ENCODE measurements at regions not wholly inside any gene's neighbourhood (a gene's known extent, or its start where the extent isn't known, plus 50 kb on each side); places are given as distances from the start of the nearest gene placed in this dataset.
"Not testable (repeated sequence)": the region's sequence is repeated elsewhere in the genome, so short reads cannot be mapped to it uniquely, and the experiment has no call there.

DNA sequence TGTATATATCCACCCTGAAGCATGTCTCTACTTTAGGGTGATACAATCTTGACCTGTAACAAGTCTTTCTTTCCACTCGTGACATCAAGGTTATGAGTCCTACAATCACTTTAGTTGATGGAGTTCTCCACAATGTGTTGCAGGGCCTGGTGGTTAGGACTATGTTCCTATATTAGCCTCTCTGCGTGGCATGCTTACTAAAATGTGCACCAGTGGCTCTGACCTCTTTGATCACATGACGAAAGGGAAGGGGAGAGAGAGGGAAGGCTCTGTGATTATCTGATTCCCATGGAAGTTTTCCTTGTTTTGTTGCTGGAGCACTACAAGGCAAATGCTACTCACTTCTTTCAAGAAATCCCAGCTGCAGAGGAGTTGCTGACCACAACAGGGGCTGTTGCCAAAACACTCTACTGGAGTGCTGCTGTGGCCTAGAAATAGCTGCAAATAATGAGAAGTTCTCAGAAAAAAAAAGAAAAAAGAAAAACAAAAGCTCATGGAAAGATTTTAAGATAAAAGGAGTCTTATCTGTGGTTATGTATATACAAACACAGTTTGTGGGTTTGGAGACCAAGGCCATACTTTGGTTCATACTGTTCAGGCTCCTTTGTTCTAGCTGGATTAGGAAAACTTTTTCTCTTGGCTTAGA is 272.8 kb upstream of the MMADHC start:
- no peak for DNase-seq (ENCODE audit: low spot score)

DNA sequence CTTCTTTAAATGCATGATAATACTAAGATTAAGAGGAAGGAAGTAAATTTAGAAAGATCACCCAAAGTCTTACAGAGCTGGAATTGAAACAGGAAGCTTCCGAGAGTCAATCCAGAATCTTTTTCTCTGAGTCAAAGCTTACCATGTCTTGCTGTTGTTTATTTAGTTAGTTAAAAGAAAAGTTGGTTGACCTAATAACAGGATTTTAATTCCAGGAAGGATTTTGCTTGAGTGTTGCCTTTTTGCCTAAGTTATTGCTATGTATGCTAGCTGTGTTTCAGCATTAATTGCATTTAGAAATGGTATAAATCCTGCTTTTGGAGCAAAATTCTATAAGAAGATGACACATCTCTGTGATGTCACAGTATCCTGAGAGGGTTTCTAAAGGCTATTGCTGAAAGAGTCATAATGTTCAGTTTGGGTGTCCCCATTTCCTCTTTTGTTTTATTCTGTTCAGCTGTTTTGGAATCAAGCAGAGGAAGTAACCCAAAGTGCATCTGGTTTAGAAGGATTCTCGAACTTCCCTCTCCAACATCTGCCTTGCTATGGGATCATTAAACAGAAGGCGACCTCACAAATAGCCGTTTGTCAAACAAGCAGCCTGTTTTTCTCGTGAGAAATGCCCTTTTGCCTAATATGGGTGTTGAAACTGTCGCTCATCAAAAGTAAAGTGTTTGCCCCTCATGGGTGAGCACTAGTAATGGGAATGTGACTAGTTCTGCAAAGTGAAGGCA is 271.5 kb upstream of the MMADHC start:
- DNase-seq (ENCODE audit: low spot score) = no peak

DNA sequence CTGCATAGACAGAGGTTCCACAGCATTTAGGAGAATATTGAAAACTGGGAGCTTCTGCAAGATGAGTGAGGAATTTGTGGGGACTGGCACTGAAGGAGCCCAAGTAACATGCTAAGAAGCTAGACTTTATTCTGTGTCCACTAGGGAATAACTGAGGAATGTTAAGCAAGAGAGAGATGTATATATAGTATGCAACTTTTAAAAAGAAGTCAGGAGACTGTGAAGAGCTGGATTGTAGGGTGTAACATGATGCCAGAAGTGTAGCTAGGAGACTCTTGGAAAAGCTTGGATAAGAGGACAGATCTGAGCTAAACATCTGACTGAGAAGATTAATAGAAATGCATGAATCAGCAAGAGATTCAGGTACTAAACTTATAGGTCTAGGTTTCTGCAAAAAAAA is 270.6 kb upstream of the MMADHC start:
- DNase-seq (ENCODE audit: low spot score) = no peak

DNA sequence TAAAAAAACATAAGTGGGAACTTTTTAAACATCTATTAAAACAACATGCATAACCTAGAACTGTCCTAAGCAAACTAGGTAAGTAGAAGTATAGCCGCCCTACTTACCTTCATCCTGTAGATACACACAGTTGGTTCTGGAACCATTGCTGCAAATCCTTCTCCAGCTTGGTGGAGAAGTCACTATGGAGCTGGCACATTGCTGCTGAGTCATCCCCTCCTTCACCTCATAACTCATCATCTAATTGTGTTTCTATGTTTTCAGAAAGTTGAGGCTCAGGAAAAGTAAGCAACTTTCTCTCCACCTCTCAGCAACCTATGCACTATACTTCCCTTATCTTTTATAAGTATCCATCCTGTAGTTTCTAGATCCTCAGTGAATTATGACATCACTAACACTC is 269.8 kb upstream of the MMADHC start:
- DNase-seq (ENCODE audit: low spot score) = no peak

DNA sequence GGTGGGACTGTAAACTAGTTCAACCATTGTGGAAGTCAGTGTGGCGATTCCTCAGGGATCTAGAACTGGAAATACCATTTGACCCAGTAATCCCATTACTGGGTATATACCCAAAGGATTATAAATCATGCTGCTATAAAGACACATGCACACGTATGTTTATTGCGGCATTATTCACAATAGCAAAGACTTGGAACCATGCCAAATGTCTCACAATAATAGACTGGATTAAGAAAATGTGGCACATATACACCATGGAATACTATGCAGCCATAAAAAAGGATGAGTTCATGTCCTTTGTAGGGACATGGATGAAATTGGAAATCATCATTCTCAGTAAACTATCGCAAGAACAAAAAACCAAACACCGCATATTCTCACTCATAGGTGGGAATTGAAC is 268.3 kb upstream of the MMADHC start:
- not testable (repeated sequence) for DNase-seq (ENCODE audit: low spot score)

DNA sequence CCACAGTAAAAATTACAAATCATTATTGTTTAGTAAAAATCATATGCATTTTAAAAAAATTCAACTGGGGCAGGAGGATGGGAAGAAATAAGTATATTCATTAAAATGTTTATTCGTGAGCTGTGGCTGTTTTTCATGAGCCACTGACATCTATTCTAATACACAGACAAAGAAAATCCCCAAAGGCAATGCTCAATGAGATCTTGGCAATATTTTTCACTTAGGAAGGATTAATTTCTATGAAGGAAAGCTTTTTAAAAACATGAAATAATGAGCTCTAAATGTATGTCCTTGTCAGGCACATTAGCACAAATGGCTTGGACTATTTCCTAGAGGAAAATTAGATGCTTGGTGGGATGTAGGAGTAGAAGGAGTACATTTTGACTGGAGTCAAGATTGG is 262.0 kb upstream of the MMADHC start:
- no peak for DNase-seq (ENCODE audit: low spot score)

DNA sequence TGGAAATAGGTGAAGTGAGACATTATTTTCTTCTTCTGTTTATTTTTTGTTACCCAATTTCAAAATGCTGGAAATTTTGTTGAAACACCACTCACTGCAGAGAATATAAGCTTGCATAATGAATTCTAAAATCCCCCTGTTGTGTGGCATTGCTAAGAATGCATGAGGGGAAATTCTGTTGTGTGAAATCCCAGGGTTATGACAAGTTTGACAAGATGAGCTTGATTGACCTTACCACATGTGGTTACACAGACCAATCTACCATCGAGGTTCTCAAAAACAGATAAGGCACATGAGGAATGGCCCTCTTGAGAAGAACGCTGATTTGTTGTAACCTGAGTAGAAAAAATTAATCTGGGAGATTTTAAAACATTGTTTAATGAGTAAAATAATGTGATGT is 261.6 kb upstream of the MMADHC start:
- DNase-seq (ENCODE audit: low spot score) = no peak

DNA sequence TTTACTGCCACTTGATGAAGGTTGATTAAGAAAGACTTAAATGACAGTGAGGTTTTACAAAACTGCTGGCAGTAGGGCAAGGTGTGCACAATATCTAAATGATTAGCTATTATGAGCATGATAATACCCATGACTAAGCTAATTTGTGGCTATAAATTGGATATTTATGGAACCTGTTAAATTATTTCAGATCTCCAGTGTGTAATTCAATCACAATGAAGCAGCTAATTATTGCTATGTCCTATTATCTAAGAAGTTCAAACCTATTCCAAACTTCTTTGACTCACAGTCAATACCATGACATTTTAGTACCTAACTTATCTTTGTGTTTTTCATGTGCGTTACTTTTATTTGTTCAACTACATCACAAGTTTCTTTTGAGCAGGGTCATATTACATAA is 253.8 kb upstream of the MMADHC start:
- DNase-seq (ENCODE audit: low spot score) = no peak

DNA sequence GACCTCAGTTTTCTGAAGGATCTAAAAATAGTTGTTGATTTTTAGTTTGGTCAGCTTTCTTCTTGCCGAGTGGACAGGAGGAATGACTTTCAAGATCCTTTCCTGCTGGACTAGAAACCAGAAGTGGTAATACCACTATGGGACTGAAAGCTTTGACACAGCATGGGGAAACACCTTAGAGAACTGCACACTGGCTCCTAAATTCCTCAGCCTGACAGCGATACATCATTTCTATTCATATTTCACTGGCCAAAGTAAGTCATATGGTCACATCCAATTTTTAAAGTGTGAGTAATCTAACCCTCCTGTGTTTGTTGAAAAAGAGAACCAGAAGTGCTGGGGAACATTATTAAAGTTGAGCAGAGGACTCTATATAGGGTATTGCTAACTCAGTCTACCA is 244.7 kb upstream of the MMADHC start:
- DNase-seq (ENCODE audit: low spot score) = no peak

DNA sequence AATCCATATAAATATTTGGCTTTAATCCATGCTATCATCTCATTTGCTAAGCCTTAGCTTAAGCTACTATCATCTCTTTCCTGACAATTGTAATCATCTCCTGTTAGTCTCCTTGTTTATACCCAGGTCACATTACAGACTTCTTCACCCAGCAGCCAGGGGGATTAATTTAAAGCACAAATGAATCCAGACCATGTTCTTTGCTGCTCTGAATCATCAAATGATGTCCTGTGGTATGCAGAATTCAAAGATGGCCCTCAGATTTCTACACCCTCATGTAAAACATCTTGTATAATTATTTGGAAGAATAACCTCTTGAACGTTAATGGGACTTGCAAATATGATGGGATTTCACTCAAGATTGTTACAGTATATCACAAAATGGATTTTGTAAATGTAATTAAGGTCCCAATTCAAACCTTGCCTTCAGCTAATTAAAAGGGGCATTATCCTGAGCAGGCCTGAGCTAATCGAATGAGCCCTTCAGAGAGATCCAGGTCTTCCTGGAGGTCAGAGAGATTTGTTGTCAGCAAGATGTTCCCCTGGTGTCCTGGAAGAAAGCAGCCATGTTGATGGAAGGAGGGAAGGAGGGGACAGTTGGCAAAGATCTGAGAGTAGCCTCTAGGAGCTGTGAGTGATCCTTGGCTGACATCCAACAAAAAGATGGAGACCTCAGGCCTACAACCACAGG is 241.1 kb upstream of the MMADHC start:
- DNase-seq (ENCODE audit: low spot score) = no peak

DNA sequence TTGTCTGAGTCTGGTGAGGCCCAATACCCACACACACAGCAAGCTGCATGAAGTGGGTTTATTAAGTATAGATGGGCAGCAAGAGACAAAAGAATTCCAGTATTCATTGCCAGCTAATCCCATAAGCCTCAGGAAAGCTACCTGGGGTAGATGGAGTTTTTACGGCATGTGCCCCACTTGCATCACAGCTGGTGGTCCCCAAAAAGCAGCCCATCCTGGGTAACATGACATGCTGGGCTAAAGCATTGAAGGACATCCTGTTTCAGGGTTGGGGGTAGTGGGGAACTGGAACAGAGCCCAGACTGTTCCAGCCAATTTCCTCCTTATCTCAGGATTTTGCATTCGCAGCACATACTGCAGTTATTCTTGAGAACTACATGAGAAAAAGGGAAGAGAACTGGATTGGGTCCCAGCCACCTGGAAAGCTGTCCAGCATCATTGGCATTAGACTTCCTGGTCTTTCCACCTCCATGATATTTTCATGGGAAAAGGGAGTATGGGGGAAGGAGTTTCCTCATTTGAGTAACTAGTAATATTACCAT is 240.1 kb upstream of the MMADHC start:
- DNase-seq (ENCODE audit: low spot score) = no peak

DNA sequence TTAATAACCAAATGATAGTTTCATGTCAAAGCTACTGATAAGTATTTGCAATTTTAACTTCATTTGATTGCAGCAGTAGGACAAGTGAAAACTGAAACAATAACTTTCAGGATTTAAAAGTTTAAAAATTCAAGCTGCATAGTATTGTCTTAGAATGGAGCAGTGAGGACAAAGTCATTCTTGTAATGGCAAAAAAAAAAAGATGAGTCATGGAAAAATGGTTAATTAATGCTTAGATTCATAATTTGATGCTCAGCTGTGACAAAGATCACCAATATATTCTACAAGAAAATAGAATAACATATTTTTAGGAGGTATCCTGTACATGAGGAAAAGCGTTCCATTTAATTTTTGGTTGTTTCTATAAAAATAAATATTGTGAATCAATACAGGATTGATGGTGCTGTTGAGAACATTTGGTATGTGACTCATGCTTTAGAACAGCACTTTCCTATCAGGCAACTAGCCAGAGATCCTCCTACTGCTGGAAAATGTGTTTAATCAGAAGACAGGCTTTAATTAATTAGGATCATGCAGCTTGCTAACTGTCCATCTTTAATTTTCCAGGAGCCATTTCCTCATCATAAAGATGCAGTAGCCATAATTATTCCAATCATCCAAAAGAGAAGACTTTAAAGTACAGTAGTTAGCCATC is 239.0 kb upstream of the MMADHC start:
- DNase-seq (ENCODE audit: low spot score) = no peak

DNA sequence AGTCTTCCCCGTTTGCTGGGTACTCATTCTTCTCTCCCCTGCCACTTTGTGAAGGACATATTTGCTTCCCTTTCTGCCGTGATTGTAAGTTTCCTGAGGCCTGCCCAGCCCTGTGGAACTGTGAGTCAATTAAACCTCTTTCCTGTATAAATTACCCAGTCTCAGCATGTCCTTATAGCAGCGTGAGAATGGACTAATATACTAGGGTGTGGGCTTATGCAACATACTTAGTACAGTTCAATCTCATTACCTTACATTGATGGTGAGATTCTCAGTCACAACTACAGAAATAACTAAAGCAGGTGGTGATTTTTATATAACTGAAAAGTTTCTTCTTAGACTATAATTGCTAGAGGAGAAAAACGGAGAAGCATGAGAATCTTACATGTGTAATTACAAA is 237.9 kb upstream of the MMADHC start:
- DNase-seq (ENCODE audit: low spot score) = no peak

DNA sequence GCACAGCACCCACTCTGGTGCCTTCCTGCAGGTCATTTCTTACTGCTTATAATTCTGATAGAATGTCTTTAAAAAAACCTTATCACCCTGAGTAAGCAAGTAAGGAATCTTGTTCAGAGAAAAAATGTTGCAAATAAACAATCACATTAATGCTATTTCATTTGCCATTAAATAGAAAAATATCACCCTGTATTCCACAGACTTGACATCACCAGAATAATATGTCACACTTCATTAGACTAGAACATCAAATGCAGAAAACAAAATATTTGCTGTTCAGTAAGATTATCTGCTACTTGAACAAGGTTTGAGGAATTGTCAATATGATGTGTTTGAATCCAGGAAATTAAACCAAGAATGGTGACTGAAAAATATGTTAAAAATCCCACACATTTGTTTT is 236.6 kb upstream of the MMADHC start:
- no peak for DNase-seq (ENCODE audit: low spot score)

DNA sequence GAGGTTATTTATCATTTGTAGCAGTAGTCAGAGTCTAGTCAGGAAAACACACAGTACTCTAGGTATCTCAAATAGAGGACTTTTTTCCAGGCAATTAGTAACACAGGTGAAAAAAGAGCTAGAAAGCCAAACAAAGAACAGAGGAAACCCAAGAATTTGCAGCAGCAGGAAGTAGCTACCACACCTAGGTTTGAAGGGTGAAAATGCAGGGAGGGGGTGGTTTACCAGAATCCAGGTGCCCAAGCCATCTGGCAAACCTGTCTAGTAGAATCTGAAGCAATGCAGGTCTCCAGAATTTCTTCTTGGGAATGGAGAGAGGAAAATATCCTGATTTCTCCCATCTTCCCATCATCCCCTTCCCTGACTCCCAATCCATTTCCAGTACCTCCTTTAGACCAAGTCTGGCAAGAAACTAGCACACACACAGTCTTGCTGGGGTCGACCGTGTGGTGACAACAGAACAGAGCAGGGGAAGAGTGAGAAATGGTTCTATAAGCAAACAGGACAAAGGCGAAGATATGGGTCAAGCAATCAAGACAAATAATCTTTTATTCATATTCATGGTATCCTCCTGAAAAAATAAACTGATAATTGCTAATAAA is 231.9 kb upstream of the MMADHC start:
- DNase-seq (ENCODE audit: low spot score) = no peak

DNA sequence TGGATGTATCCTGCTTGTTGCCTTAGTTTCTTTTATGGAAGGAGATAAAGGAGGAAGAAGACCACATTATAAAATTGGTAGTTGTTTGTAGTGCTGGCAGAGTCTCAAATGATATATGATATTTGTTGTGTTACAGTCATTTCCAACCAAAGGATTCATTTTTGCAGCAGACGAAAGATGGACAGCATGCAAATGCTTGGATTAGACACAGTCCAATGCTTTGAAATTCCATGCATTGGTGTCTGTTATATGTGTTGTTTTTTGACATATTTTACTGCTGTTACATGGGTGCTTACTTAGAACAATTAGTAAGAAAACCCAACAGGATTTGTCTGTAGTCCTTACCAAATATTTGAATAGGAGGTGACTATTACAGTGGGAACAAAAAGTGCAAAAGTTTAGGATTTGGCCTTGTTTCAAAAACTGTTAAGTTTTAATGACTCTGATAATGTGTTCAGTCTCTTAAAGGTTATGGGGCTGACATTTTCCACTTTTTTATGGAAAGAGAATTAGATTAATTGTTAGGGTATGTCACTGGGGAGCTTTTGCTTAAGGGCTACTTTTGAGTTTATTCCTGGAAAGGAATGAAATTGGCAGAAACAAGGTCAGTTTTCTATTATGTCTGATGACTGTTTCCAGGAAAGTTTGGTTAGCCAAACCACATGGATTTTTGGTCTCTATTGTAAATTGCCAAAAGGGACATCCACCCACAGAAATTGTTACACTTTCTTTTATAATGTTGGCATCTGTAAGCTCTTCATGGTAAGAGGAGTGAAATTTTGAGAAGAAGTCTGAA is 229.4 kb upstream of the MMADHC start:
- no peak for DNase-seq (ENCODE audit: low spot score)

DNA sequence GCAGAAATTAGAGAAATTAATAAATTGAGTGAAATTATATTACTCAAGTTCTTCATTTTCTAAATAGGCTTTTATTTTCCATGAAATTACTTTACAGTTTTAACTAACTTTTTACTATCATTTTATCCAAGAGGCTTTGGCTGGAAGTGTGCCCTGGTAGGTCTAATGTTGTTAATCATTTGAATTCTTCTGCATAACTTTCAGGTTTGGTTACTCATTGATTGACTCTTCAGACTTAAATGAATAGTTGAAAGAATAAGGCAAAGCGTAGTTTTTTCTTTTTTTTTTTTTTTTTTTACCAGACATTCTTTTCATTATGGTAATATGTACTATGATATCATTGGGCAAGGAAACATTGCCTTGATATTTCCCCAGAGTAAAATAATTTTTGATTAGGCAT is 228.4 kb upstream of the MMADHC start:
- no peak for DNase-seq (ENCODE audit: low spot score)

DNA sequence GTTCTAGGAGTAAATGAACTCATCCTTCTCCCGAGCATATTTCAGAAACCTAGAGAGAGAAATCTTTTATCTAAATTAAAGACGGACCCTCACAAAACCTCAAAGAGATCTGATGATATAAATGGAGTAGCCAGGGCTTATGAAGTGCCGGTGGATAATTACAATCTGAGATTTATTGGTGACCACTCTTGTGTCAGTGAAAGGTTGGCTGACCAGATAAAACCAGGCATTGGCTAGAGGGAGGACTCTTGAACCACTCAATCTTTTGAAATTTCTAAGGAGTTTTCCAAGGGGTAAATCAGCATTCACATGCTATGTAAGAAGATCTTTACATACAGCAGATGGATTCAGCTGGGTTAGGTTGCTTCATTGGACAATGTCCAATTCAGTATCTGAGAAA is 227.3 kb upstream of the MMADHC start:
- DNase-seq (ENCODE audit: low spot score) = no peak

DNA sequence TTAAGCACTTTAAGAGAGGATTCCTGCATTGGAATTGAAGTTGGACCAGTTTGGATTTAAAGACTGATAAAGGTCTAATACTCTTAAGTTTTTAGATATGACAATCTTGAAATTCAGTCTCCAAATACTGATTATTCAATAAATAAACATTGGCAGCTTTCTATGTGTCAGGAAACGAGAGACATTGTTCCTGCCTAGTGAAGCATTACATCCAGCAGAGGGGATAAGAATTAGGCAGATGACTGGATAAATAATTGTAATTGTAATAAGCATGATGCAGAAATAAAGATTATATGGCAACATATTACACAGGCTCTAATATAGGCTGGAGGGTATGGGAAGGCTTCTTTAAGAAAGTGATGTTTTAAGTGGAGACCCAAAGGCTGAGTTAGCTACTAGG is 226.5 kb upstream of the MMADHC start:
- no peak for DNase-seq (ENCODE audit: low spot score)

DNA sequence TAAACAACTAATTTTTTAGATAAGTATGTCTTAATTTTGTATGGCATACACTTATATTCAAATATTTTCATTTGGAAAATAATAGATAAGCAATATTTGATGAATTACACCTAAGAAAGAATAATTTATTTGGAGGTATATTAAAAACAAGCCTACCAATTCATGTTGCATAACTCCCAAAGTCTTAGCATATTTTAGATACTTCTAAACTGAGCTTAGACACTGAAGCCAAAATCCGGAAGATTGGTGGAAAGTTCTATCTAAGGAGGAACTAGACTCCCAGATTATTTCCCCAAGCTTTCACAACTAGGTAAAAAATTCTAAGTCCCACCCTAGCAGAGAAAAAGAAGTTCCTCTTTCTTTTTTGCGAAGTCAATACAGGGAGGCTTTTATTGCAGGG is 221.0 kb upstream of the MMADHC start:
- DNase-seq (ENCODE audit: low spot score) = no peak

DNA sequence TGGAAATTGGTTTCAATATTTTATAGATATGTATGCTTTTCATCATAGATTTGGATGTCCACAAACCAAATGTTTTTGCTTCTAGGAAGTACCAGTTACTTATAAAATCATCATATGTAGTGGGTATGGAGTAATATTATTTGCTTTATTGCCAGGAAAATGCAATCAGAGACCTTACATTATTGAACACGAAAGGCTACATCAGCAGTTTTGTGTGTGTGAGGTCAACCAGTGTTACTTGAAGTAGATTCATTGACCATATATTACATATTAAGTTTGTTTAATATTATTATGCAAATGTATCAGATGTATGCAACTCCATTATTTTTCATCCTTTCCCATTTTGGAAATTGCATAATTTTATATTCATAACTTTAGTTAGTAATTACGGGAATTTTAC is 219.1 kb upstream of the MMADHC start:
- no peak for DNase-seq (ENCODE audit: low spot score)

Measured in ecto neural progenitor cell (in vitro differentiated cells).